B cell (primary cell): ENCODE measurements at regions not wholly inside any gene's neighbourhood (a gene's known extent, or its start where the extent isn't known, plus 50 kb on each side); places are given as distances from the start of the nearest gene placed in this dataset.

ENCODE experiments used
- ATAC-seq: fragments of 200-7000 bp; cut with Tn5 transposase; one replicate; pipeline ENCODE4 v1.10.0; 2021; ENCODE audit warnings: low read depth, mild to moderate bottlenecking, moderate number of reproducible peaks, moderate library complexity
- CTCF ChIA-PET: fragments of 350-600 bp; sonication (Branson Sonifier 250); formaldehyde crosslinking; loops from one replicate; lab custom pipeline; 2021; ENCODE audit warnings: antibody characterized with exemption, inconsistent platforms; lab: Charles Lee
- POLR2A ChIA-PET: fragments of 350-600 bp; sonication (Branson Sonifier 250); formaldehyde crosslinking; loops from one replicate; lab custom pipeline; 2021; ENCODE audit warnings: antibody characterized with exemption; lab: Charles Lee
- DNase-seq: peaks from one replicate; pipeline ENCODE4 v3.0.0; 2013
- H2AFZ ChIP-seq: 2 replicates; pipeline ENCODE4 v1.6.1; 2012; ENCODE audit warnings: mild to moderate bottlenecking, low read depth, low read length; ENCODE audit not compliant: insufficient read depth, poor library complexity, severe bottlenecking
- H3K27ac ChIP-seq, 2 donors: 1 replicate in 1 of 2; 2 replicates in 1 of 2; pipeline ENCODE4 v1.5.1; 2012 to 2013; ENCODE audit warnings: low read length in 2 of 2, mild to moderate bottlenecking in 2 of 2, moderate library complexity in 1 of 2
- H3K27me3 ChIP-seq, 4 experiments: fragments of 200-600 bp in 1 of 4; sonication (generic) in 1 of 4; replicated peaks in 1 of 4; 1 replicate in 2 of 4; 2 replicates in 2 of 4; pipeline versions ENCODE4 v1.6.1 to v1.7.0; 2013 to 2016; ENCODE audit warnings: low read length in 3 of 4, mild to moderate bottlenecking in 2 of 4, mixed read lengths in 1 of 4, moderate library complexity in 1 of 4; ENCODE audit not compliant: insufficient read depth in 4 of 4, control insufficient read depth in 3 of 4; ENCODE audit errors: control extremely low read depth in 1 of 4
- H3K36me3 ChIP-seq, 2 experiments: replicated peaks in 1 of 2; 1 replicate in 1 of 2; 2 replicates in 1 of 2; pipeline versions ENCODE4 v1.6.1 to v1.7.1; 2013; ENCODE audit warnings: low read length in 1 of 2; ENCODE audit not compliant: insufficient read depth in 2 of 2, control insufficient read depth in 1 of 2; ENCODE audit errors: control extremely low read depth in 1 of 2, extremely low read depth in 1 of 2
- H3K4me1 ChIP-seq, 2 donors: fragments of 200-600 bp in 1 of 2; sonication (generic) in 1 of 2; 1 replicate in 1 of 2; 2 replicates in 1 of 2; pipeline versions ENCODE4 v1.5.1 to v1.6.1; 2013 to 2017; ENCODE audit warnings: low read length in 2 of 2; ENCODE audit not compliant: control insufficient read depth in 2 of 2, insufficient read depth in 2 of 2
- H3K4me2 ChIP-seq: replicated peaks from 2 replicates; pipeline ENCODE3; 2012; ENCODE audit warnings: mild to moderate bottlenecking, low read depth, low read length; ENCODE audit not compliant: poor library complexity, severe bottlenecking
- H3K4me3 ChIP-seq, 5 experiments: fragments of 200-600 bp in 1 of 5; sonication (generic) in 1 of 5; 1 replicate in 3 of 5; 2 replicates in 2 of 5; pipeline versions ENCODE4 v1.5.1 to v1.7.0; 2011 to 2016; ENCODE audit warnings: low read length in 4 of 5, mild to moderate bottlenecking in 4 of 5, low read depth in 2 of 5, control low read depth in 1 of 5, moderate library complexity in 1 of 5; ENCODE audit not compliant: insufficient read depth in 1 of 5; ENCODE audit errors: control extremely low read depth in 1 of 5, extremely low read depth in 1 of 5
- H3K79me2 ChIP-seq: fragments of 200-600 bp; sonication (generic); one replicate; pipeline ENCODE4 v1.6.0; 2016; ENCODE audit warnings: low read length; ENCODE audit not compliant: control insufficient read depth, insufficient read depth
- H3K9ac ChIP-seq: fragments of 200-600 bp; sonication (generic); 2 replicates; pipeline ENCODE4 v1.6.1; 2017; ENCODE audit warnings: mild to moderate bottlenecking, low read length, moderate library complexity
- H3K9me3 ChIP-seq, 3 donors: one replicate each; pipeline versions ENCODE4 v1.6.1 to v1.7.1; 2013; ENCODE audit warnings: low read length in 2 of 3; ENCODE audit not compliant: control insufficient read depth in 2 of 3, insufficient read depth in 1 of 3; ENCODE audit errors: control extremely low read depth in 1 of 3
- H4K20me1 ChIP-seq: 2 replicates; pipeline ENCODE4 v1.6.0; 2012; ENCODE audit warnings: mild to moderate bottlenecking, low read length; ENCODE audit not compliant: insufficient read depth, control insufficient read depth, poor library complexity, severe bottlenecking
- H3K27ac Mint-ChIP-seq: one replicate; pipeline ENCODE4 v1.8.0; 2021; ENCODE audit warnings: mixed read lengths
- H3K27me3 Mint-ChIP-seq: one replicate; pipeline ENCODE4 v1.8.0; 2021; ENCODE audit warnings: mixed read lengths
- H3K4me1 Mint-ChIP-seq: one replicate; pipeline ENCODE4 v1.8.0; 2021; ENCODE audit warnings: mixed read lengths
- H3K4me3 Mint-ChIP-seq: one replicate; pipeline ENCODE4 v1.8.0; 2021; ENCODE audit warnings: mixed read lengths
- H3K9me3 Mint-ChIP-seq: one replicate; pipeline ENCODE4 v1.8.0; 2022; ENCODE audit warnings: mixed read lengths; ENCODE audit not compliant: insufficient read depth
- CTCF ChIP-seq: fragments of 200-600 bp; IDR thresholded peaks from one replicate; pipeline ENCODE4 v1.8.0; 2022; ENCODE audit warnings: antibody characterized with exemption, mild to moderate bottlenecking
- EZH2 ChIP-seq: IDR thresholded peaks from 2 replicates; pipeline ENCODE4 v1.6.1; 2012; ENCODE audit warnings: borderline replicate concordance, low read depth, mild to moderate bottlenecking, moderate library complexity, low read length; ENCODE audit not compliant: insufficient read depth, poor library complexity, severe bottlenecking
- WGBS: methylation state at CpG from one replicate; pipeline ENCODE4 v1.1.5; 2013; ENCODE audit warnings: missing lambda C conversion rate; ENCODE audit not compliant: insufficient coverage; 5-methylcytosine and 5-hydroxymethylcytosine counted together
- intact Hi-C: fragments of 100-400 bp; cut with micrococcal nuclease; formaldehyde crosslinking; loops from one replicate; pipeline ENCODE4 v1.10.0; 2022

- intact Hi-C loops: no loop called here
- no peaks in the 10 kb centered on the region for H4K20me1 ChIP-seq
- no peaks in the 10 kb centered on the region for H3K4me1 ChIP-seq
- H3K36me3 ChIP-seq: no peaks in the 10 kb centered on the region
- Mint-ChIP-seq H3K27me3 (peaks cover 7% of the 10 kb centered on the region), H3K4me3 (no peak overlapping the region), H3K4me1 (peaks cover 3% of the 10 kb centered on the region), H3K9me3 (no peaks in the 10 kb centered on the region), H3K27ac (no peak overlapping the region)
- H3K9ac ChIP-seq: no peak overlapping the region
- ChIA-PET POLR2A (no interaction called here), CTCF (no interaction called here)
- no peak overlapping the region for H3K27ac ChIP-seq
- H3K27me3 ChIP-seq: no peaks in the 10 kb centered on the region
- H2AFZ ChIP-seq: no peak overlapping the region
- 94% methylated on average over 28 of the region's 33 CpGs for WGBS
- H3K9me3 ChIP-seq: peaks cover 0 to 11% (median 0%) of the 10 kb centered on the region in 3 donors
- no peak overlapping the region for H3K4me2 ChIP-seq
- no peak for ATAC-seq
- no peak overlapping the region for H3K4me3 ChIP-seq
- no peaks in the 10 kb centered on the region for H3K79me2 ChIP-seq
- TF ChIP-seq EZH2 (no peak), CTCF (no peak)
- DNase-seq: no peak
These were observed 202.4 kb upstream of the PDGFD start for GRCh38 chr11:104366321-104366734.

- Histone ChIP-seq H4K20me1 (no peaks in the 10 kb centered on the region), H3K9ac (no peak overlapping the region), H3K4me3 (no peak overlapping the region), H3K4me2 (no peak overlapping the region), H2AFZ (no peak overlapping the region), H3K27ac (no peak overlapping the region), H3K4me1 (no peaks in the 10 kb centered on the region), H3K27me3 (no peaks in the 10 kb centered on the region), H3K79me2 (no peaks in the 10 kb centered on the region), H3K9me3 (peaks cover 0 to 11% (median 0%) of the 10 kb centered on the region in 3 donors), H3K36me3 (no peaks in the 10 kb centered on the region)
- no peak for TF ChIP-seq CTCF
- TF ChIP-seq EZH2: no peak
- ATAC-seq (no peak), DNase-seq (no peak)
- CTCF ChIA-PET: no interaction called here
- WGBS: 86% methylated on average over 5 of the region's 6 CpGs
- H3K27me3 Mint-ChIP-seq: peaks cover 8% of the 10 kb centered on the region
- no peak overlapping the region for H3K27ac Mint-ChIP-seq
- H3K4me3 Mint-ChIP-seq: no peak overlapping the region
- intact Hi-C loops: no loop called here
- H3K4me1 Mint-ChIP-seq: peaks cover 3% of the 10 kb centered on the region
- H3K9me3 Mint-ChIP-seq: no peaks in the 10 kb centered on the region
- POLR2A ChIA-PET: no interaction called here
These were observed 201.7 kb upstream of the PDGFD start for GRCh38 chr11:104365676-104366075.
